ENCODE measurements at regions not wholly inside any gene's neighbourhood (a gene's known extent, or its start where the extent isn't known, plus 50 kb on each side); places are given as distances from the start of the nearest gene placed in this dataset.

DNA sequence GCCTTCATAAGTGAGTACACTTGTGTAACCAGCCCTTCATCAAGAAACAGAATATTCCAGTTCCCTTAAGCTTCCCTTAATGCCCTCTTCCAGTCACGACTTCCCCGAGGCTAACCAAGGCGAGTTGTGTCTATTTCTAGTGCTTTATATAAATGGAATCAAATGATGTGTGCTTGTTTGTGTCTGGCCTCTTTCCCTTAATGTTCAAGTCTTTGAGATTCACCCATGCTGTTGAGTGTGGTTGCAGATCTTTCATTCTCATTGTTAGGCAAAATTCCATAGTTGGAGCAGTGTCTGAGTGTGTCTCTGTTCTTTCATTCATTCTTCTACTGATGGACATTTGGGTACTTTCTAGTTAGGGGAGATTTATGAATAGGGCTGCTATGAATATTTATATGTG lies 135.0 kb downstream of the CEBPB start:
- no peak for DNase-seq (ENCODE audit: low read depth)
- TF ChIP-seq, protein P1, sequence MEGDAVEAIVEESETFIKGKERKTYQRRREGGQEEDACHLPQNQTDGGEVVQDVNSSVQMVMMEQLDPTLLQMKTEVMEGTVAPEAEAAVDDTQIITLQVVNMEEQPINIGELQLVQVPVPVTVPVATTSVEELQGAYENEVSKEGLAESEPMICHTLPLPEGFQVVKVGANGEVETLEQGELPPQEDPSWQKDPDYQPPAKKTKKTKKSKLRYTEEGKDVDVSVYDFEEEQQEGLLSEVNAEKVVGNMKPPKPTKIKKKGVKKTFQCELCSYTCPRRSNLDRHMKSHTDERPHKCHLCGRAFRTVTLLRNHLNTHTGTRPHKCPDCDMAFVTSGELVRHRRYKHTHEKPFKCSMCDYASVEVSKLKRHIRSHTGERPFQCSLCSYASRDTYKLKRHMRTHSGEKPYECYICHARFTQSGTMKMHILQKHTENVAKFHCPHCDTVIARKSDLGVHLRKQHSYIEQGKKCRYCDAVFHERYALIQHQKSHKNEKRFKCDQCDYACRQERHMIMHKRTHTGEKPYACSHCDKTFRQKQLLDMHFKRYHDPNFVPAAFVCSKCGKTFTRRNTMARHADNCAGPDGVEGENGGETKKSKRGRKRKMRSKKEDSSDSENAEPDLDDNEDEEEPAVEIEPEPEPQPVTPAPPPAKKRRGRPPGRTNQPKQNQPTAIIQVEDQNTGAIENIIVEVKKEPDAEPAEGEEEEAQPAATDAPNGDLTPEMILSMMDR (conservative IDR thresholded peaks at IDR 0.05; ENCODE audit: low read length), result no peak
- H3K4me3 ChIP-seq (ENCODE audit: low read length), result no peak overlapping the region

DNA sequence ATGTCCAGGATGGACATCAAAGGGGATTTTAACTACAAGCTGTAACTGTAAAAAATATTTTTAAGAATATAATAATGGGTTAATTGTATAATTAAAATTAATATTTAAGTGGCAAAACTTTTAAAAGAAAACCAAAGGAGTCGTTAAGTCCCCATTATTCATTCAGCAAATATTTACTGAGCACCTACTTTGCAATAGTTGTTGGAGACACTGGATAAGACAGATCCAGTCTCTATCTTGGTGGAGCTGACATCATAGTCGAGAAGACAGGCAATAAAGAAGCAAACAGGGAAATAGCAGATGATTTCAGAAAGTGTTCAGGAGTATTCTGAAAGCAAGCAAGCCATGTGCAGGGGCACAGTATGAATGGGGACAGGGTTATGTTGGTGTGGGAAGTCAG lies 137.0 kb downstream of the CEBPB start:
- TF ChIP-seq, protein P1 (conservative IDR thresholded peaks at IDR 0.05; ENCODE audit: low read length), result no peak
- H3K4me3 ChIP-seq (ENCODE audit: low read length), result no peak overlapping the region
- DNase-seq (ENCODE audit: low read depth), result no peak

DNA sequence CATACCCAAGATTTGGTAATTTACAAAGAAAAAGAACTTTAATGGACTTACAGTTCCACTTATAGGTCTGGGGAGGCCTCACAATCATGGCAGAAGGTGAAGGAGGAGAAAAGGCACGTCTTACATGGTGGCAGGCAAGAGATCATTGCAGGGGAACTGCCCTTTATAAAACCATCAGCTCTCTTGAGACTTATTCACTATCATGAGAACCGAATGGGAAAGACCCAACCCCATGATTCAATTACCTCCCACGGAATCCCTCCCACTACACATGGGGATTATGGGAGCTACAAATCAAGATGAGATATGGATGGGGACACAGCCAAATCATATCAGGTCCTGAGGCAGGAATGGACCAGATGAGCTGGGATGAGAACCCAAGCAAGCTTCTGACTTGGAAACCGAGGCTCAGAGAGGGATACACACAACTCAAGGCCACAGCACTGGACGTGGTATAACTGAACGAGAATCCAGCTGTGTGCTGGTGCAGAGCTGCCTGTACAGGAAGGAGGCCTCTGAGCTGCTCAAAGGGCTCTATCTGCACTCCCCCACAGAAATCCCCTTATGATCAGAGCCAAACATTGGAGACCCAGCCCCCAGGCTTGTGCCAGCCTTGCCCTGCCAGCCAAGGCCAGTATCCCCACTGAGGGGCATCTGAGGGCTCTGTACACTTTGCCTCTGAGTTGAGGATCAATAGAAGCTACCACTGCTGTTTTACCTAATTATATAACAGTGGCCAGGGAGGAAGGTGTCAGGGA lies 137.8 kb downstream of the CEBPB start:
- no peak for DNase-seq (ENCODE audit: low read depth)
- TF ChIP-seq, protein P1 (conservative IDR thresholded peaks at IDR 0.05; ENCODE audit: low read length), result no peak
- H3K4me3 ChIP-seq (ENCODE audit: low read length), result no peak overlapping the region

DNA sequence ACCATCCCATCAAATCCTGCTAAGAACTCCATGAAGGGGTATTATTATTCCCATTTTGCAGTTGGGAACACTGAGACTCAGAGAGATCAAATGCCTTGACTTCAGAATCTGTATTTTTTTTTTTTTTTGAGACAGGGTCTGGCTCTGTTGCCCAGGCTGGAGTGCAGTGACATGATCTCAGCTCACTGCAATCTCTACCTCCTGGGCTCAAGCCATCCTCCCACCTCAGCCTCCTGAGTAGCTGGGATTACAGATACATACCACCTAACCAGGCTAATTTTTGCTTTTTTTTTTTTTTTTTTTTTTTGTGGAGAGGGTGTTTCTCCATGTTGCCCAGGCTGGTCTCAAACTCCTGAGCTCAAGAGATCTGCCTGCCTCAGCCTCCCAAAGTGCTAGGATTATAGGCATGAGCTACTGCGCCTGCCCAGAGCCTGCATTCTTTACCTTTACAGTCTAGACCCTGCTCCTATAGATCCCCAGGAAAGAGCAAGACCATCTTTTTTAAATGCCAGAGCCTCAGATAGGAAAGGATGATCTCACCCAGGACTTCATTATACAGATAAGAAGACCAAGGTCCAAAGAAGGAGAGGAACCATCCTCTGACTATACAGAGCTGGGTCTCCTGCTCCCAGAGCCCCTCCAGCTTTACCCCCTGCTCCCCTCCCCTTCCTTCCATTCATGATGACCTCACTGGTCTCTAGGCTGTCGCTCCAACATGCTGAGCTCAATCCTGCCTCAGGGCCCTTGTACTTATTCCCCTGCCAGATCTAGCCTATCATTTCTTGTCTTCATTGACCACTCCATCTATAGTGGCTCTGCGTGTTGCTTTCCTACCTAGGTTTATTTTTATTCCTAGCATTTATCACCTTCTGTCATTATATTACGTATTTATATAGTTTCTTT lies 138.6 kb downstream of the CEBPB start:
- TF ChIP-seq, protein P1 (conservative IDR thresholded peaks at IDR 0.05; ENCODE audit: low read length), result no peak
- no peak overlapping the region for H3K4me3 ChIP-seq (ENCODE audit: low read length)
- no peak for DNase-seq (ENCODE audit: low read depth)

DNA sequence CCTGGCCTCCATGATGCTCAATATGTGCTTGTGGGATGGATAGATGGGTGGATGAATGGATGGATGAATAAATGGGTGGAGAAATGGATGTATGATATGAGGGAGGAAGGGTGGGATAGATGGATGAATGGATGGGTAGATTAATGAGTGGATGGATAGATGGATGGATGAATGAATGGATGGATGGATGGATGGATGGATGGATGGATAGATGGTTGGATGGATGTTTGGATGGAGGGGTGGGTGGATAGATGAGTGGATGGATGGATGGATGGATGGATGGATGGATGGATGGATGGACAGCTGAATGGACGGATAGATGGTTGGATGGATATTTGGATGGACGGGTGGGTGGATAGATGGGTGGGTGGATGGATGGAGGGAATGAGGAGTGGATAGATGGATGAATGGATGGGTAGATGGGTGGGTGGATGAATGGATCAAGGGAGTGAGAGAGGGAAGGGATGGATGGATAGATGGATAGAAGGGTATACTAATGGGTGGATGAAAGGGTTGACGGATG lies 139.4 kb downstream of the CEBPB start:
- no peak overlapping the region for H3K4me3 ChIP-seq (ENCODE audit: low read length)
- DNase-seq (ENCODE audit: low read depth), result no peak
- TF ChIP-seq, protein P1 (conservative IDR thresholded peaks at IDR 0.05; ENCODE audit: low read length), result no peak

DNA sequence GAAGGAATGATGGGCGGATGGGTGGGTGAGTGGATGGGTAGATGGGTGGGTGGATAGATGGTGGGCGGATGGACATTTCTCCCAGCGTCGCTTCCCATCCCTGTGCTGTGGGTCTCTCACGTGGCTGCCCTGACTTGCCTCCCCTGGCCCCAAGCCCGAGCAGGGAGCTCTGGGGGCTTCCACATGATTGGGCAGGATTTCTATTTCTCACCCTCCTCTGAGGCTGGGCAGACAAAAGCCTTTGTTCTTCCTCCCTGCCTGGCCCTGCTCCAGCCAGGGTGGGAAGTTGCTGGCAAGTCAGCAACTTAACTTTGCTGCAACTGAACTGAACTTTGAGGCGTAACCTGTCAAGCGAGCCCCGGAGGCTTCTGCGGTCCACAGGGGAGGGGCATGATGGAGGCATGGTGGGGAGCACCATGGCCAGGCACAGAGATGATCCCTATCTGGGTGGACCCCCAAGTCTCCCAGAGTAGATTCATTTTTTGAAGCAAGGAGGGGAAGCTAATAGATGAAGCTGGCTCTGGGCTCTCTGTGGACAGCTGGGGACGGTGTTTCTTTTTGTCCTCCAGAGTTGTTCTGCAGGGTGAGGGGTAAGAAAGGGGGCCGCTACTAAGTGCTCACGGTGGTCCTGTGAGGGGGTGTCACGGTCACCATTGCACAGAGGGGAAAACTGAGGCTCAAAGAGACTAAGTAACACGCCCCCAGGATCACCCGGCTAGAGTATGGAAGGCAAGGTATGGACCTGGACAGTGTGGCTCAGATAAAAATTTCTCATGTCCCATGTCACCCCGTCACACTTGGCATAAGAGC lies 140.1 kb downstream of the CEBPB start:
- TF ChIP-seq, protein P1 (conservative IDR thresholded peaks at IDR 0.05; ENCODE audit: low read length), result no peak
- no peak for DNase-seq (ENCODE audit: low read depth)
- H3K4me3 ChIP-seq (ENCODE audit: low read length), result no peak overlapping the region

Measured in AG10803 (cell line).